ENCODE measurements at regions not wholly inside any gene's neighbourhood (a gene's known extent, or its start where the extent isn't known, plus 50 kb on each side); places are given as distances from the start of the nearest gene placed in this dataset.
"Not testable (repeated sequence)": the region's sequence is repeated elsewhere in the genome, so short reads cannot be mapped to it uniquely, and the experiment has no call there.

GRCh38 chr5:118468085-118468484 lies 520.3 kb downstream of the DTWD2 start:
- no peaks in the 10 kb centered on the region for H3K4me1 Mint-ChIP-seq
- no peaks in the 10 kb centered on the region for H3K27me3 Mint-ChIP-seq
- H3K27ac Mint-ChIP-seq: no peak overlapping the region

GRCh38 chr5:118467103-118467502 lies 521.2 kb downstream of the DTWD2 start:
- H3K27ac Mint-ChIP-seq: no peak overlapping the region
- DNase-seq: no peak
- no peaks in the 10 kb centered on the region for H3K36me3 Mint-ChIP-seq
- H3K9me3 Mint-ChIP-seq: no peaks in the 10 kb centered on the region
- H3K4me1 Mint-ChIP-seq: no peaks in the 10 kb centered on the region
- CTCF ChIA-PET: interaction anchor here (0.7 kb wide), 1 partner anchor 16 kb away, joined by 3 read pairs; no protein-coding TSS in a partner anchor
- no peak overlapping the region for H3K4me3 Mint-ChIP-seq
- H3K27me3 Mint-ChIP-seq: no peaks in the 10 kb centered on the region

More at GRCh38 chr5:118468085-118468484, 520.3 kb downstream of the DTWD2 start:
- Mint-ChIP-seq H3K9me3 (no peaks in the 10 kb centered on the region), H3K4me3 (no peak overlapping the region), H3K36me3 (no peaks in the 10 kb centered on the region)
- CTCF ChIA-PET: interaction anchor here (0.7 kb wide), 1 partner anchor 12 kb away, joined by 3 read pairs; no protein-coding TSS in a partner anchor
- no peak for DNase-seq

- Mint-ChIP-seq H3K27ac (no peak overlapping the region), H3K4me1 (no peaks in the 10 kb centered on the region), H3K36me3 (no peaks in the 10 kb centered on the region), H3K9me3 (no peaks in the 10 kb centered on the region), H3K27me3 (no peaks in the 10 kb centered on the region), H3K4me3 (no peak overlapping the region)
- no peak for DNase-seq
- CTCF ChIA-PET: interaction anchor here (0.7 kb wide), 1 partner anchor 15 kb away, joined by 3 read pairs; no protein-coding TSS in a partner anchor
Observed at GRCh38 chr5:118466418-118466817, 521.9 kb downstream of the DTWD2 start.

- CTCF ChIA-PET, H3K36me3 Mint-ChIP-seq, H3K27me3 Mint-ChIP-seq, DNase-seq, H3K4me3 Mint-ChIP-seq, H3K27ac Mint-ChIP-seq, H3K4me1 Mint-ChIP-seq, H3K9me3 Mint-ChIP-seq: not testable (repeated sequence)
Observed at GRCh38 chr5:118462276-118462675, 526.1 kb downstream of the DTWD2 start.

GRCh38 chr5:118461436-118461835 lies 526.9 kb downstream of the DTWD2 start:
- no peak for DNase-seq
- Mint-ChIP-seq H3K27me3 (no peaks in the 10 kb centered on the region), H3K27ac (no peak overlapping the region), H3K4me1 (no peaks in the 10 kb centered on the region), H3K36me3 (no peaks in the 10 kb centered on the region), H3K9me3 (peaks cover under 1% of the 10 kb centered on the region), H3K4me3 (no peak overlapping the region)
- CTCF ChIA-PET: no interaction called here

- H3K9me3 Mint-ChIP-seq: peaks cover 2% of the 10 kb centered on the region
- H3K4me3 Mint-ChIP-seq: no peak overlapping the region
- CTCF ChIA-PET: no interaction called here
- H3K27me3 Mint-ChIP-seq: no peaks in the 10 kb centered on the region
- H3K27ac Mint-ChIP-seq: no peak overlapping the region
- H3K36me3 Mint-ChIP-seq: no peaks in the 10 kb centered on the region
- no peaks in the 10 kb centered on the region for H3K4me1 Mint-ChIP-seq
- DNase-seq: no peak
Observed at GRCh38 chr5:118459490-118459889, 528.9 kb downstream of the DTWD2 start.

- DNase-seq: no peak
- Mint-ChIP-seq H3K27ac (no peak overlapping the region), H3K4me3 (no peak overlapping the region), H3K36me3 (no peaks in the 10 kb centered on the region), H3K4me1 (no peaks in the 10 kb centered on the region), H3K9me3 (peaks cover 2% of the 10 kb centered on the region), H3K27me3 (no peaks in the 10 kb centered on the region)
- CTCF ChIA-PET: interaction anchor here (0.6 kb wide), 1 partner anchor 12 kb away, joined by 3 read pairs; no protein-coding TSS in a partner anchor
Observed at GRCh38 chr5:118456085-118456484, 532.3 kb downstream of the DTWD2 start.

GRCh38 chr5:118451697-118452247 lies 536.6 kb downstream of the DTWD2 start:
- H3K27me3 Mint-ChIP-seq: no peaks in the 10 kb centered on the region
- no peaks in the 10 kb centered on the region for H3K36me3 Mint-ChIP-seq
- CTCF ChIA-PET: interaction anchor here (1.5 kb wide), 1 partner anchor 15 kb away, joined by 3 read pairs; no protein-coding TSS in a partner anchor
- no peaks in the 10 kb centered on the region for H3K4me1 Mint-ChIP-seq
- peaks cover 2% of the 10 kb centered on the region for H3K9me3 Mint-ChIP-seq
- no peak for DNase-seq
- no peak overlapping the region for H3K27ac Mint-ChIP-seq
- H3K4me3 Mint-ChIP-seq: no peak overlapping the region

GRCh38 chr5:118450554-118451332 lies 537.6 kb downstream of the DTWD2 start:
- DNase-seq: no peak
- CTCF ChIA-PET: interaction anchor here (1.5 kb wide), 1 partner anchor 16 kb away, joined by 3 read pairs; no protein-coding TSS in a partner anchor
- no peak overlapping the region for H3K4me3 Mint-ChIP-seq
- H3K36me3 Mint-ChIP-seq: no peaks in the 10 kb centered on the region
- H3K9me3 Mint-ChIP-seq: no peaks in the 10 kb centered on the region
- H3K27ac Mint-ChIP-seq: no peak overlapping the region
- no peaks in the 10 kb centered on the region for H3K27me3 Mint-ChIP-seq
- H3K4me1 Mint-ChIP-seq: no peaks in the 10 kb centered on the region

- DNase-seq: no peak
- Mint-ChIP-seq H3K36me3 (no peaks in the 10 kb centered on the region), H3K27ac (no peak overlapping the region), H3K4me3 (no peak overlapping the region), H3K27me3 (no peaks in the 10 kb centered on the region), H3K9me3 (no peaks in the 10 kb centered on the region), H3K4me1 (no peaks in the 10 kb centered on the region)
- CTCF ChIA-PET: no interaction called here
Observed at GRCh38 chr5:118447350-118447749, 541.0 kb downstream of the DTWD2 start.

- Mint-ChIP-seq H3K27ac (no peak overlapping the region), H3K9me3 (no peaks in the 10 kb centered on the region)
Observed at GRCh38 chr5:118441956-118442355, 546.4 kb downstream of the DTWD2 start.

GRCh38 chr5:118441034-118441433 lies 547.3 kb downstream of the DTWD2 start:
- CTCF ChIA-PET: no interaction called here
- H3K4me3 Mint-ChIP-seq: no peak overlapping the region
- no peaks in the 10 kb centered on the region for H3K4me1 Mint-ChIP-seq
- H3K36me3 Mint-ChIP-seq: no peaks in the 10 kb centered on the region
- H3K27ac Mint-ChIP-seq: no peak overlapping the region
- H3K9me3 Mint-ChIP-seq: no peaks in the 10 kb centered on the region
- DNase-seq: no peak
- H3K27me3 Mint-ChIP-seq: no peaks in the 10 kb centered on the region

More at GRCh38 chr5:118441956-118442355, 546.4 kb downstream of the DTWD2 start:
- Mint-ChIP-seq H3K4me3 (no peak overlapping the region), H3K4me1 (no peaks in the 10 kb centered on the region), H3K27me3 (no peaks in the 10 kb centered on the region), H3K36me3 (no peaks in the 10 kb centered on the region)
- CTCF ChIA-PET: no interaction called here
- no peak for DNase-seq

GRCh38 chr5:118440496-118440895 lies 547.9 kb downstream of the DTWD2 start:
- H3K4me1 Mint-ChIP-seq: no peaks in the 10 kb centered on the region
- no peaks in the 10 kb centered on the region for H3K27me3 Mint-ChIP-seq
- no peaks in the 10 kb centered on the region for H3K9me3 Mint-ChIP-seq
- DNase-seq: no peak
- CTCF ChIA-PET: no interaction called here
- no peak overlapping the region for H3K27ac Mint-ChIP-seq
- no peak overlapping the region for H3K4me3 Mint-ChIP-seq
- H3K36me3 Mint-ChIP-seq: no peaks in the 10 kb centered on the region

GRCh38 chr5:118439831-118440230 lies 548.5 kb downstream of the DTWD2 start:
- H3K27me3 Mint-ChIP-seq: no peaks in the 10 kb centered on the region
- H3K27ac Mint-ChIP-seq: no peak overlapping the region
- H3K4me1 Mint-ChIP-seq: no peaks in the 10 kb centered on the region
- no peak overlapping the region for H3K4me3 Mint-ChIP-seq
- no peaks in the 10 kb centered on the region for H3K9me3 Mint-ChIP-seq
- DNase-seq: no peak
- CTCF ChIA-PET: no interaction called here
- H3K36me3 Mint-ChIP-seq: no peaks in the 10 kb centered on the region

GRCh38 chr5:118435131-118435530 lies 553.2 kb downstream of the DTWD2 start:
- H3K27me3 Mint-ChIP-seq: no peaks in the 10 kb centered on the region
- DNase-seq: no peak
- H3K9me3 Mint-ChIP-seq: no peaks in the 10 kb centered on the region
- H3K27ac Mint-ChIP-seq: no peak overlapping the region
- no peaks in the 10 kb centered on the region for H3K36me3 Mint-ChIP-seq
- CTCF ChIA-PET: no interaction called here
- H3K4me1 Mint-ChIP-seq: no peaks in the 10 kb centered on the region
- no peak overlapping the region for H3K4me3 Mint-ChIP-seq

Data from activated naive CD4-positive, alpha-beta T cell treated with anti-CD3 and anti-CD28 coated beads, Interleukin-2, amount 10 ng/mL, durations not matched to agents 7 days and 5 days (primary cell).